ENCODE measurements at regions not wholly inside any gene's neighbourhood (a gene's known extent, or its start where the extent isn't known, plus 50 kb on each side); places are given as distances from the start of the nearest gene placed in this dataset.

DNA sequence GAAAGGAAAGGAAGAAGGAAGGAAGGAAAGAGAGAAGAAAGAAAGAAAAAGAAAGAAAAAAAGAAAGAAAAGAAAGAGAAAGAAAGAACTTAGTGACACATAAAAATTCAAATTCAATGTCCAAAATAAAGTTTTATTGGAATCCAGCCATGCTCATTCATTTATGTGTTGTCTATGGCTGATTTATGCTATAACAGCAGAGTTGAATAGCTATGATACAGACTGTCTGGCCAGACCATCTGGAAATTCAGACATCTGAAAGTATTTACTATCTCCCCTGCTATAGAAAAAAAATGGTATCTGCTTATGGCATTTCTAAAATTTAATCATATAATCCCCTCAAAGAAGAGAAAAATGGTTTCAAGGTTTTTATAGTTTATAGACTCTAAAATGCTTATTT is 79.4 kb upstream of the RRP15 start:
- no peak for ATAC-seq
- TF ChIP-seq BACH2 (CRISPR knock-in tag; IDR thresholded peaks at IDR 0.05; ENCODE audit: borderline replicate concordance) (no peak), ZNF565 (CRISPR knock-in tag; conservative IDR thresholded peaks at IDR 0.05; ENCODE audit: low read depth) (no peak), ISL1 (CRISPR knock-in tag; IDR thresholded peaks at IDR 0.05) (no peak), ZFP30 (CRISPR knock-in tag; IDR thresholded peaks at IDR 0.05) (no peak), CSDC2 (CRISPR knock-in tag; IDR thresholded peaks at IDR 0.05) (no peak), TCF4 (CRISPR knock-in tag; IDR thresholded peaks at IDR 0.05; ENCODE audit: borderline replicate concordance) (no peak)

DNA sequence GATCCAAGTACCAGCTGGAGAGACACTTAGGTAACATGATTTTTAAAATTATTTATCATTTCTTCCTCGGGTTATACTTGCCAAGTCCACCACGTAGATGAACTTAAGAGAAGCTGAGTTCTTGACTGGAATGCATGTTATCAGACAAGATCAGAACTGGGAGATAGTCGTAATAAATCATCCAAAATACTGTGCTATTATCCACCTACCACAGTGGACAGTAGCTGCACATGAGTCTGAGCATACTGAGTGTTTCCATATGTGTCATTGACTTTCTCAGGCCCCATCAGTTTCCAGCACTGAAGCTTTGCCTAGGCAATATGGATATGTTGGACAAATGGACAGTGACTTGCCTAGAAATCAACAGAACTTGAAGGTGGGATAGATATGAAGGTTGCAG is 77.9 kb upstream of the RRP15 start:
- TF ChIP-seq ZNF565 (CRISPR knock-in tag; conservative IDR thresholded peaks at IDR 0.05; ENCODE audit: low read depth) (no peak), TOX (CRISPR knock-in tag; IDR thresholded peaks at IDR 0.05; ENCODE audit: borderline replicate concordance) (peak; percentile 53; the same call in 1 of the 2 replicates), ZC3H10 (CRISPR knock-in tag; IDR thresholded peaks at IDR 0.05) (no peak), RARB (CRISPR knock-in tag; IDR thresholded peaks at IDR 0.05) (peak; percentile 77; the same call in 1 of the 2 replicates), POU6F1 (CRISPR knock-in tag; IDR thresholded peaks at IDR 0.05; ENCODE audit: borderline replicate concordance, low read depth) (peak; percentile 48; the same call in 1 of the 2 replicates)
- peak; percentile 75 for ATAC-seq

- peak; percentile 82 for ATAC-seq
- TF ChIP-seq, protein P1, sequence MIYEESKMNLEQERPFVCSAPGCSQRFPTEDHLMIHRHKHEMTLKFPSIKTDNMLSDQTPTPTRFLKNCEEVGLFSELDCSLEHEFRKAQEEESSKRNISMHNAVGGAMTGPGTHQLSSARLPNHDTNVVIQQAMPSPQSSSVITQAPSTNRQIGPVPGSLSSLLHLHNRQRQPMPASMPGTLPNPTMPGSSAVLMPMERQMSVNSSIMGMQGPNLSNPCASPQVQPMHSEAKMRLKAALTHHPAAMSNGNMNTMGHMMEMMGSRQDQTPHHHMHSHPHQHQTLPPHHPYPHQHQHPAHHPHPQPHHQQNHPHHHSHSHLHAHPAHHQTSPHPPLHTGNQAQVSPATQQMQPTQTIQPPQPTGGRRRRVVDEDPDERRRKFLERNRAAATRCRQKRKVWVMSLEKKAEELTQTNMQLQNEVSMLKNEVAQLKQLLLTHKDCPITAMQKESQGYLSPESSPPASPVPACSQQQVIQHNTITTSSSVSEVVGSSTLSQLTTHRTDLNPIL (CRISPR knock-in tag; IDR thresholded peaks at IDR 0.05; ENCODE audit: low read depth): no peak
- TF ChIP-seq PPARA (CRISPR knock-in tag; IDR thresholded peaks at IDR 0.05; ENCODE audit: borderline replicate concordance): no peak
- TF ChIP-seq OSR1 (CRISPR knock-in tag; IDR thresholded peaks at IDR 0.05): no peak
- TF ChIP-seq TSHZ2 (CRISPR knock-in tag; IDR thresholded peaks at IDR 0.05): no peak
- TF ChIP-seq ZNF565 (CRISPR knock-in tag; conservative IDR thresholded peaks at IDR 0.05; ENCODE audit: low read depth): no peak
- TF ChIP-seq TCF4 (CRISPR knock-in tag; IDR thresholded peaks at IDR 0.05; ENCODE audit: borderline replicate concordance): no peak
- TF ChIP-seq ZFP3 (CRISPR knock-in tag; IDR thresholded peaks at IDR 0.05): no peak
- TF ChIP-seq CSDC2 (CRISPR knock-in tag; IDR thresholded peaks at IDR 0.05): no peak
- no peak for TF ChIP-seq ZNF70 (CRISPR knock-in tag; IDR thresholded peaks at IDR 0.05)
- no peak for TF ChIP-seq ZC3H10 (CRISPR knock-in tag; IDR thresholded peaks at IDR 0.05)
- TF ChIP-seq CSRNP3 (CRISPR knock-in tag; IDR thresholded peaks at IDR 0.05): no peak
- no peak for TF ChIP-seq PATZ1 (CRISPR knock-in tag; IDR thresholded peaks at IDR 0.05; ENCODE audit: borderline replicate concordance)
- TF ChIP-seq GLIS3 (CRISPR knock-in tag; IDR thresholded peaks at IDR 0.05): no peak
- no peak for TF ChIP-seq RARB (CRISPR knock-in tag; IDR thresholded peaks at IDR 0.05)
- TF ChIP-seq TOX (CRISPR knock-in tag; IDR thresholded peaks at IDR 0.05; ENCODE audit: borderline replicate concordance): no peak
- TF ChIP-seq SNAI2 (CRISPR knock-in tag; IDR thresholded peaks at IDR 0.05): no peak
- no peak for TF ChIP-seq ZFP30 (CRISPR knock-in tag; IDR thresholded peaks at IDR 0.05)
Observed at GRCh38 chr1:218209351-218209861, 75.7 kb upstream of the RRP15 start.

All from SK-N-SH treated with all-trans-retinoic acid at 6 μM for 48 hours (cell line).